CD14-positive monocyte (primary cell): ENCODE measurements at regions not wholly inside any gene's neighbourhood (a gene's known extent, or its start where the extent isn't known, plus 50 kb on each side); places are given as distances from the start of the nearest gene placed in this dataset.

Experiments
- DNase-seq, 3 donors: peaks; one replicate each; pipeline ENCODE4 v3.0.0-alpha.2; 2011 to 2022
- H2AFZ ChIP-seq: 2 replicates; pipeline ENCODE4 v1.6.0; 2012; ENCODE audit warnings: mild to moderate bottlenecking, low read depth, low read length, inconsistent platforms; ENCODE audit not compliant: insufficient read depth, poor library complexity, severe bottlenecking
- H3K27ac ChIP-seq, 2 donors: 1 replicate in 1 of 2; 2 replicates in 1 of 2; pipeline ENCODE4 v1.5.1; 2012 to 2013; ENCODE audit warnings: low read length in 2 of 2, control low read depth in 1 of 2, inconsistent platforms in 1 of 2, low read depth in 1 of 2, mild to moderate bottlenecking in 1 of 2
- H3K27me3 ChIP-seq, 2 donors: one replicate each; pipeline versions ENCODE4 v1.6.0 to v1.6.1; 2011 to 2013; ENCODE audit warnings: low read length in 2 of 2; ENCODE audit not compliant: control insufficient read depth in 2 of 2, insufficient read depth in 2 of 2
- H3K36me3 ChIP-seq, 2 donors: replicated peaks in 1 of 2; 1 replicate in 1 of 2; 2 replicates in 1 of 2; pipeline versions ENCODE4 v1.5.1 to v1.6.1; 2012 to 2013; ENCODE audit warnings: low read length in 2 of 2, control low read depth in 1 of 2, inconsistent platforms in 1 of 2, mild to moderate bottlenecking in 1 of 2; ENCODE audit not compliant: insufficient read depth in 2 of 2, control insufficient read depth in 1 of 2
- H3K4me1 ChIP-seq, 2 donors: 1 replicate in 1 of 2; 2 replicates in 1 of 2; pipeline versions ENCODE4 v1.5.1 to v1.6.1; 2012 to 2013; ENCODE audit warnings: low read length in 2 of 2, control low read depth in 1 of 2, inconsistent platforms in 1 of 2, mild to moderate bottlenecking in 1 of 2, moderate library complexity in 1 of 2; ENCODE audit not compliant: insufficient read depth in 2 of 2, control insufficient read depth in 1 of 2
- H3K4me2 ChIP-seq: replicated peaks from 2 replicates; pipeline ENCODE3; 2012; ENCODE audit warnings: low read length, moderate library complexity, mild to moderate bottlenecking; ENCODE audit not compliant: poor library complexity, severe bottlenecking; ENCODE audit errors: extremely low read depth
- H3K4me3 ChIP-seq, 3 experiments: fragments of 200-600 bp in 1 of 3; sonication (generic) in 1 of 3; replicated peaks in 1 of 3; 1 replicate in 2 of 3; 2 replicates in 1 of 3; pipeline ENCODE4 v1.5.1; 2011 to 2013; ENCODE audit warnings: low read length in 3 of 3, mild to moderate bottlenecking in 3 of 3, control low read depth in 2 of 3, low read depth in 2 of 3, inconsistent platforms in 1 of 3, moderate library complexity in 1 of 3
- H3K79me2 ChIP-seq: 2 replicates; pipeline ENCODE4 v1.6.0; 2012; ENCODE audit warnings: mild to moderate bottlenecking, control low read depth, inconsistent platforms, low read length, moderate library complexity; ENCODE audit not compliant: insufficient read depth
- H3K9ac ChIP-seq: 2 replicates; pipeline ENCODE4 v1.6.0; 2017; ENCODE audit warnings: low read length, mild to moderate bottlenecking; ENCODE audit not compliant: insufficient read depth, poor library complexity, severe bottlenecking
- H3K9me3 ChIP-seq, 2 donors: replicated peaks in 1 of 2; 1 replicate in 1 of 2; 2 replicates in 1 of 2; pipeline versions ENCODE4 v1.5.1 to v1.6.1; 2012 to 2013; ENCODE audit warnings: low read length in 2 of 2, control low read depth in 1 of 2; ENCODE audit not compliant: control insufficient read depth in 1 of 2, insufficient read depth in 1 of 2
- H4K20me1 ChIP-seq: 2 replicates; pipeline ENCODE4 v1.6.0; 2012; ENCODE audit warnings: mild to moderate bottlenecking, low read length, control low read depth, moderate library complexity; ENCODE audit not compliant: insufficient read depth
- H3K27ac Mint-ChIP-seq, 7 donors: one replicate each; pipeline ENCODE4 v1.8.0; 2020; ENCODE audit warnings: mild to moderate bottlenecking in 7 of 7, mixed read lengths in 7 of 7, moderate library complexity in 6 of 7, inconsistent platforms in 2 of 7
- H3K27me3 Mint-ChIP-seq, 3 donors: one replicate each; pipeline ENCODE4 v1.8.0; 2021 to 2022; ENCODE audit warnings: low read depth in 3 of 3, mild to moderate bottlenecking in 3 of 3, mixed read lengths in 3 of 3, moderate library complexity in 3 of 3, inconsistent platforms in 1 of 3
- H3K36me3 Mint-ChIP-seq, 2 donors: one replicate each; pipeline ENCODE4 v1.8.0; 2020; ENCODE audit warnings: mixed read lengths in 2 of 2, inconsistent platforms in 1 of 2, mild to moderate bottlenecking in 1 of 2
- H3K4me1 Mint-ChIP-seq: one replicate; pipeline ENCODE4 v1.8.0; 2020; ENCODE audit warnings: mild to moderate bottlenecking, mixed read lengths
- H3K4me3 Mint-ChIP-seq, 2 donors: one replicate each; pipeline ENCODE4 v1.8.0; 2020; ENCODE audit warnings: mild to moderate bottlenecking in 2 of 2, mixed read lengths in 2 of 2, moderate library complexity in 1 of 2
- H3K9me3 Mint-ChIP-seq, 7 donors: one replicate each; pipeline ENCODE4 v1.8.0; 2020 to 2022; ENCODE audit warnings: mixed read lengths in 7 of 7, mild to moderate bottlenecking in 6 of 7, moderate library complexity in 6 of 7, inconsistent platforms in 2 of 7
- CTCF ChIP-seq: fragments of 200-600 bp; IDR thresholded peaks from one replicate; pipeline ENCODE4 v1.8.0; 2022; ENCODE audit warnings: antibody characterized with exemption, mild to moderate bottlenecking
- WGBS: methylation state at CpG from one replicate; pipeline ENCODE4 v1.1.5; 2013; ENCODE audit warnings: missing lambda C conversion rate; ENCODE audit not compliant: insufficient coverage; 5-methylcytosine and 5-hydroxymethylcytosine counted together
- intact Hi-C, 2 donors: fragments of 100-400 bp; cut with micrococcal nuclease; formaldehyde crosslinking; loops; one replicate each; pipeline versions ENCODE4 v1.15.0 to v1.15.1; 2023

GRCh38 chr5:82517544-82518075, 239.5 kb upstream of the RPS23 start:
- H3K27ac ChIP-seq: no peak overlapping the region
- Mint-ChIP-seq H3K36me3 (no peaks in the 10 kb centered on the region), H3K9me3 (peaks cover 0 to 7% (median 5%) of the 10 kb centered on the region in 7 donors), H3K27me3 (peaks cover 0 to 2% (median 0%) of the 10 kb centered on the region in 3 donors), H3K27ac (peak overlapping the region in 1 of 7 donors; percentile 68), H3K4me1 (no peaks in the 10 kb centered on the region), H3K4me3 (no peak overlapping the region)
- H3K79me2 ChIP-seq: no peaks in the 10 kb centered on the region
- TF ChIP-seq CTCF: no peak
- intact Hi-C loops: no loop called here
- no peaks in the 10 kb centered on the region for H4K20me1 ChIP-seq
- no peaks in the 10 kb centered on the region for H3K27me3 ChIP-seq
- no peak overlapping the region for H2AFZ ChIP-seq
- no CpG with 5 or more reads among the region's 4 CpGs for WGBS
- no peaks in the 10 kb centered on the region for H3K9me3 ChIP-seq
- no peaks in the 10 kb centered on the region for H3K4me1 ChIP-seq
- H3K4me2 ChIP-seq: no peak overlapping the region
- no peak overlapping the region for H3K4me3 ChIP-seq
- H3K9ac ChIP-seq: no peak overlapping the region
- no peaks in the 10 kb centered on the region for H3K36me3 ChIP-seq
- DNase-seq: no peak

GRCh38 chr5:82513738-82514137, 235.6 kb upstream of the RPS23 start:
- no peak overlapping the region for H3K4me3 ChIP-seq
- DNase-seq: no peak
- no peaks in the 10 kb centered on the region for H3K4me1 ChIP-seq
- no peaks in the 10 kb centered on the region for H3K9me3 ChIP-seq
- Mint-ChIP-seq H3K36me3 (no peaks in the 10 kb centered on the region), H3K27me3 (no peaks in the 10 kb centered on the region), H3K27ac (no peak overlapping the region), H3K4me1 (no peaks in the 10 kb centered on the region), H3K9me3 (peaks cover 0 to 3% (median 0%) of the 10 kb centered on the region in 7 donors), H3K4me3 (no peak overlapping the region)
- H3K27me3 ChIP-seq: no peaks in the 10 kb centered on the region
- H3K27ac ChIP-seq: no peak overlapping the region
- no peaks in the 10 kb centered on the region for H3K79me2 ChIP-seq
- no peaks in the 10 kb centered on the region for H3K36me3 ChIP-seq
- H2AFZ ChIP-seq: no peak overlapping the region
- H4K20me1 ChIP-seq: no peaks in the 10 kb centered on the region
- TF ChIP-seq CTCF: no peak
- H3K9ac ChIP-seq: no peak overlapping the region
- intact Hi-C loops: no loop called here
- no peak overlapping the region for H3K4me2 ChIP-seq
- 60% methylated on average over 1 of the region's 5 CpGs for WGBS
